ENCODE measurements at regions not wholly inside any gene's neighbourhood (a gene's known extent, or its start where the extent isn't known, plus 50 kb on each side); places are given as distances from the start of the nearest gene placed in this dataset.

GRCh38 chr4:128707864-128708263, 101.6 kb upstream of the JADE1 start:
- TF ChIP-seq SRF (IDR thresholded peaks at IDR 0.05; ENCODE audit: low read depth, low read length): no peak
- no peak for TF ChIP-seq JUND (CRISPR knock-in tag; IDR thresholded peaks at IDR 0.05)
- no peak for TF ChIP-seq CTCF (CRISPR knock-in tag; IDR thresholded peaks at IDR 0.05)
- TF ChIP-seq ZNF589 (CRISPR knock-in tag; conservative IDR thresholded peaks at IDR 0.05): no peak
- no peak for TF ChIP-seq ZC3H4 (CRISPR knock-in tag; IDR thresholded peaks at IDR 0.05; ENCODE audit: borderline replicate concordance)
- no peak for TF ChIP-seq KDM5B (CRISPR knock-in tag; IDR thresholded peaks at IDR 0.05; ENCODE audit: borderline replicate concordance)
- no peak for TF ChIP-seq TCF7 (IDR thresholded peaks at IDR 0.05; ENCODE audit: low read depth)
- no peak for TF ChIP-seq ZNF317 (CRISPR knock-in tag; IDR thresholded peaks at IDR 0.05)
- TF ChIP-seq IRF1 (CRISPR knock-in tag; IDR thresholded peaks at IDR 0.05; ENCODE audit: low read depth): no peak

Data from HepG2 (cell line).